ENCODE measurements at regions not wholly inside any gene's neighbourhood (a gene's known extent, or its start where the extent isn't known, plus 50 kb on each side); places are given as distances from the start of the nearest gene placed in this dataset.

DNA sequence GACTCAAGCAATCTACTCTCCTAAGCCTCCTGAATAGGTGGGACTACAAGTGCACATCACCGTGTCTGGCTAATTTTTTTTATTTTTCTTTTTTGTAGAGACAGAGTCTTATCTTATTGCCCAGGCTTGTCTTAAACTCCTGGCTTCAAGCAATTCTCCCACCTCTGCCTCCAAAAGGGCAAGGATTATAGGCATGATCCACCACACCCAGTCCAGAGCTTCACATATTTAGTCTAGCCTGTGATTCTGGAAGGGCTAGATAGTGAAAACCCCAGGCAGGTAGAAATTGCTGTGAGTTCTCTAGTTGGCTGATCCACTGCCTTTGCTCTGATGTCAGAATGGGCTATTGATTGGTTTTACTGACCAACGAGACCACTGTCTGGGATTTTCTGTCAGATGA is 854.6 kb upstream of the MIR17HG start:
- TF ChIP-seq, protein P1, sequence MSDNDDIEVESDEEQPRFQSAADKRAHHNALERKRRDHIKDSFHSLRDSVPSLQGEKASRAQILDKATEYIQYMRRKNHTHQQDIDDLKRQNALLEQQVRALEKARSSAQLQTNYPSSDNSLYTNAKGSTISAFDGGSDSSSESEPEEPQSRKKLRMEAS (IDR thresholded peaks at IDR 0.05): no peak
- TF ChIP-seq, protein P2, sequence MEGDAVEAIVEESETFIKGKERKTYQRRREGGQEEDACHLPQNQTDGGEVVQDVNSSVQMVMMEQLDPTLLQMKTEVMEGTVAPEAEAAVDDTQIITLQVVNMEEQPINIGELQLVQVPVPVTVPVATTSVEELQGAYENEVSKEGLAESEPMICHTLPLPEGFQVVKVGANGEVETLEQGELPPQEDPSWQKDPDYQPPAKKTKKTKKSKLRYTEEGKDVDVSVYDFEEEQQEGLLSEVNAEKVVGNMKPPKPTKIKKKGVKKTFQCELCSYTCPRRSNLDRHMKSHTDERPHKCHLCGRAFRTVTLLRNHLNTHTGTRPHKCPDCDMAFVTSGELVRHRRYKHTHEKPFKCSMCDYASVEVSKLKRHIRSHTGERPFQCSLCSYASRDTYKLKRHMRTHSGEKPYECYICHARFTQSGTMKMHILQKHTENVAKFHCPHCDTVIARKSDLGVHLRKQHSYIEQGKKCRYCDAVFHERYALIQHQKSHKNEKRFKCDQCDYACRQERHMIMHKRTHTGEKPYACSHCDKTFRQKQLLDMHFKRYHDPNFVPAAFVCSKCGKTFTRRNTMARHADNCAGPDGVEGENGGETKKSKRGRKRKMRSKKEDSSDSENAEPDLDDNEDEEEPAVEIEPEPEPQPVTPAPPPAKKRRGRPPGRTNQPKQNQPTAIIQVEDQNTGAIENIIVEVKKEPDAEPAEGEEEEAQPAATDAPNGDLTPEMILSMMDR (IDR thresholded peaks at IDR 0.05; ENCODE audit: low read depth, low read length, missing input control): no peak
- TF ChIP-seq GABPA (IDR thresholded peaks at IDR 0.05 in 1 of 2, conservative IDR thresholded peaks at IDR 0.05 in 1 of 2): no peak
- TF ChIP-seq, protein P3, sequence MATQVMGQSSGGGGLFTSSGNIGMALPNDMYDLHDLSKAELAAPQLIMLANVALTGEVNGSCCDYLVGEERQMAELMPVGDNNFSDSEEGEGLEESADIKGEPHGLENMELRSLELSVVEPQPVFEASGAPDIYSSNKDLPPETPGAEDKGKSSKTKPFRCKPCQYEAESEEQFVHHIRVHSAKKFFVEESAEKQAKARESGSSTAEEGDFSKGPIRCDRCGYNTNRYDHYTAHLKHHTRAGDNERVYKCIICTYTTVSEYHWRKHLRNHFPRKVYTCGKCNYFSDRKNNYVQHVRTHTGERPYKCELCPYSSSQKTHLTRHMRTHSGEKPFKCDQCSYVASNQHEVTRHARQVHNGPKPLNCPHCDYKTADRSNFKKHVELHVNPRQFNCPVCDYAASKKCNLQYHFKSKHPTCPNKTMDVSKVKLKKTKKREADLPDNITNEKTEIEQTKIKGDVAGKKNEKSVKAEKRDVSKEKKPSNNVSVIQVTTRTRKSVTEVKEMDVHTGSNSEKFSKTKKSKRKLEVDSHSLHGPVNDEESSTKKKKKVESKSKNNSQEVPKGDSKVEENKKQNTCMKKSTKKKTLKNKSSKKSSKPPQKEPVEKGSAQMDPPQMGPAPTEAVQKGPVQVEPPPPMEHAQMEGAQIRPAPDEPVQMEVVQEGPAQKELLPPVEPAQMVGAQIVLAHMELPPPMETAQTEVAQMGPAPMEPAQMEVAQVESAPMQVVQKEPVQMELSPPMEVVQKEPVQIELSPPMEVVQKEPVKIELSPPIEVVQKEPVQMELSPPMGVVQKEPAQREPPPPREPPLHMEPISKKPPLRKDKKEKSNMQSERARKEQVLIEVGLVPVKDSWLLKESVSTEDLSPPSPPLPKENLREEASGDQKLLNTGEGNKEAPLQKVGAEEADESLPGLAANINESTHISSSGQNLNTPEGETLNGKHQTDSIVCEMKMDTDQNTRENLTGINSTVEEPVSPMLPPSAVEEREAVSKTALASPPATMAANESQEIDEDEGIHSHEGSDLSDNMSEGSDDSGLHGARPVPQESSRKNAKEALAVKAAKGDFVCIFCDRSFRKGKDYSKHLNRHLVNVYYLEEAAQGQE (IDR thresholded peaks at IDR 0.05): no peak
- TF ChIP-seq EGR1 (IDR thresholded peaks at IDR 0.05; ENCODE audit: low read depth in 2 of 2): no peak
- no peak for TF ChIP-seq SP1 (IDR thresholded peaks at IDR 0.05)
- TF ChIP-seq, protein P4, sequence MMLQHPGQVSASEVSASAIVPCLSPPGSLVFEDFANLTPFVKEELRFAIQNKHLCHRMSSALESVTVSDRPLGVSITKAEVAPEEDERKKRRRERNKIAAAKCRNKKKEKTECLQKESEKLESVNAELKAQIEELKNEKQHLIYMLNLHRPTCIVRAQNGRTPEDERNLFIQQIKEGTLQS (IDR thresholded peaks at IDR 0.05): no peak
- no peak for TF ChIP-seq RAD21 (IDR thresholded peaks at IDR 0.05)
- TF ChIP-seq YY1 (IDR thresholded peaks at IDR 0.05): no peak

Data from liver (tissue), 3 donors.